Hepatocyte (in vitro differentiated cells): ENCODE measurements at regions not wholly inside any gene's neighbourhood (a gene's known extent, or its start where the extent isn't known, plus 50 kb on each side); places are given as distances from the start of the nearest gene placed in this dataset.

Experiments used
- DNase-seq: peaks from one replicate; pipeline ENCODE4 v3.0.0-alpha.2; 2016; ENCODE audit warnings: low spot score
- H2AFZ ChIP-seq: fragments of 200-600 bp; sonication (generic); 2 replicates; pipeline ENCODE4 v1.6.0; 2016; ENCODE audit warnings: antibody characterized with exemption, mild to moderate bottlenecking
- H3K27ac ChIP-seq: fragments of 200-600 bp; sonication (generic); 2 replicates; pipeline ENCODE4 v1.5.1; 2016; ENCODE audit warnings: mild to moderate bottlenecking
- H3K27me3 ChIP-seq: fragments of 200-600 bp; sonication (generic); 2 replicates; pipeline ENCODE4 v1.6.1; 2016
- H3K36me3 ChIP-seq: fragments of 200-600 bp; sonication (generic); replicated peaks from 2 replicates; pipeline ENCODE4 v1.5.1; 2016; ENCODE audit warnings: low read depth; ENCODE audit not compliant: insufficient read depth
- H3K4me1 ChIP-seq: fragments of 200-600 bp; sonication (generic); 2 replicates; pipeline ENCODE4 v1.5.1; 2016; ENCODE audit warnings: mild to moderate bottlenecking, moderate library complexity; ENCODE audit not compliant: insufficient read depth
- H3K4me2 ChIP-seq: fragments of 200-600 bp; sonication (generic); 2 replicates; pipeline ENCODE4 v1.6.0; 2016
- H3K4me3 ChIP-seq: fragments of 200-600 bp; sonication (generic); 2 replicates; pipeline ENCODE4 v1.5.1; 2016; ENCODE audit warnings: mild to moderate bottlenecking
- H3K79me2 ChIP-seq: fragments of 200-600 bp; sonication (generic); 2 replicates; pipeline ENCODE4 v1.6.0; 2017; ENCODE audit warnings: mild to moderate bottlenecking
- H3K9me2 ChIP-seq: fragments of 200-600 bp; sonication (generic); replicated peaks from 2 replicates; pipeline ENCODE4 v1.6.0; 2017; ENCODE audit warnings: mild to moderate bottlenecking; ENCODE audit not compliant: insufficient read depth
- H3K9me3 ChIP-seq: fragments of 200-600 bp; sonication (generic); 2 replicates; pipeline ENCODE4 v1.5.1; 2016; ENCODE audit warnings: low read depth, mild to moderate bottlenecking
- H4K20me1 ChIP-seq: fragments of 200-600 bp; sonication (generic); 2 replicates; pipeline ENCODE4 v1.6.0; 2016; ENCODE audit warnings: mild to moderate bottlenecking; ENCODE audit not compliant: insufficient read depth, poor library complexity, severe bottlenecking
- CTCF ChIP-seq: fragments of 200-600 bp; sonication (generic); IDR thresholded peaks from 2 replicates; pipeline ENCODE4 v1.5.1; 2016; ENCODE audit warnings: antibody characterized with exemption, mild to moderate bottlenecking; ENCODE audit not compliant: poor library complexity
- EZH2 ChIP-seq: fragments of 200-600 bp; sonication (generic); IDR thresholded peaks from 2 replicates; pipeline ENCODE4 v1.6.1; 2016; ENCODE audit warnings: antibody characterized with exemption, mild to moderate bottlenecking, borderline replicate concordance
- EZH2phosphoT487 ChIP-seq: fragments of 200-600 bp; sonication (generic); IDR thresholded peaks from one replicate; pipeline ENCODE4 v1.6.1; 2018; ENCODE audit warnings: antibody characterized with exemption, mild to moderate bottlenecking, low read depth, moderate library complexity; ENCODE audit not compliant: unreplicated experiment, severe bottlenecking
- WGBS: methylation state at CpG from one replicate; pipeline ENCODE4 v1.1.6; 2016; ENCODE audit warnings: low lambda C conversion rate; ENCODE audit errors: missing lambda C conversion rate; 5-methylcytosine and 5-hydroxymethylcytosine counted together

- H3K27me3 ChIP-seq = no peaks in the 10 kb centered on the region
- no peak overlapping the region for H3K4me3 ChIP-seq
- no peak overlapping the region for H3K27ac ChIP-seq
- no peaks in the 10 kb centered on the region for H3K9me3 ChIP-seq
- no peak for DNase-seq
- no peak overlapping the region for H2AFZ ChIP-seq
- H3K4me1 ChIP-seq = peaks cover 4% of the 10 kb centered on the region
- no peaks in the 10 kb centered on the region for H4K20me1 ChIP-seq
- no peaks in the 10 kb centered on the region for H3K9me2 ChIP-seq
- H3K4me2 ChIP-seq = no peak overlapping the region
- 81% methylated on average over 9 of the region's 9 CpGs for WGBS
- H3K36me3 ChIP-seq = no peaks in the 10 kb centered on the region
- no peaks in the 10 kb centered on the region for H3K79me2 ChIP-seq
- no peak for TF ChIP-seq EZH2phosphoT487
- no peak for TF ChIP-seq EZH2
- TF ChIP-seq CTCF = no peak
Measured at GRCh38 chr11:134581121-134581626, 169.1 kb upstream of the B3GAT1 start.

GRCh38 chr11:134580610-134580975 lies 168.6 kb upstream of the B3GAT1 start:
- no peak overlapping the region for H3K27ac ChIP-seq
- no peak overlapping the region for H3K4me2 ChIP-seq
- WGBS = 87% methylated on average over 8 of the region's 8 CpGs
- H3K79me2 ChIP-seq = no peaks in the 10 kb centered on the region
- H3K27me3 ChIP-seq = no peaks in the 10 kb centered on the region
- H3K9me3 ChIP-seq = no peaks in the 10 kb centered on the region
- H3K4me1 ChIP-seq = no peaks in the 10 kb centered on the region
- H3K4me3 ChIP-seq = no peak overlapping the region
- TF ChIP-seq EZH2 (no peak), CTCF (no peak), EZH2phosphoT487 (no peak)
- DNase-seq = no peak
- H3K36me3 ChIP-seq = no peaks in the 10 kb centered on the region
- H2AFZ ChIP-seq = no peak overlapping the region
- no peaks in the 10 kb centered on the region for H4K20me1 ChIP-seq
- no peaks in the 10 kb centered on the region for H3K9me2 ChIP-seq

- Histone ChIP-seq H2AFZ (no peak overlapping the region), H3K27me3 (no peaks in the 10 kb centered on the region), H3K9me2 (no peaks in the 10 kb centered on the region), H3K79me2 (no peaks in the 10 kb centered on the region), H3K4me1 (no peaks in the 10 kb centered on the region), H3K4me2 (no peak overlapping the region), H3K4me3 (no peak overlapping the region), H3K9me3 (no peaks in the 10 kb centered on the region), H4K20me1 (no peaks in the 10 kb centered on the region), H3K36me3 (no peaks in the 10 kb centered on the region), H3K27ac (no peak overlapping the region)
- peak; percentile 46 for DNase-seq
- TF ChIP-seq CTCF (no peak), EZH2phosphoT487 (no peak), EZH2 (no peak)
- 68% methylated on average over 16 of the region's 16 CpGs for WGBS
Measured at GRCh38 chr11:134579724-134580609, 167.9 kb upstream of the B3GAT1 start.
